PFSK-1 (cell line): ENCODE measurements at regions not wholly inside any gene's neighbourhood (a gene's known extent, or its start where the extent isn't known, plus 50 kb on each side); places are given as distances from the start of the nearest gene placed in this dataset.

Source experiments
- FOXP2 ChIP-seq: optimal IDR thresholded peaks from 2 replicates; pipeline ENCODE3; 2011; ENCODE audit warnings: borderline replicate concordance, control low read depth, inconsistent platforms; ENCODE audit not compliant: insufficient read depth; ENCODE audit errors: extremely low read length, extremely low read depth
- POLR2AphosphoS5 ChIP-seq: IDR thresholded peaks from 2 replicates; pipeline ENCODE4 v1.6.1; 2012; ENCODE audit warnings: low read depth, mild to moderate bottlenecking, control low read depth, low read length, moderate library complexity
- SIN3A ChIP-seq: IDR thresholded peaks from 2 replicates; pipeline ENCODE4 v1.6.1; 2012; ENCODE audit warnings: mild to moderate bottlenecking, low read length, moderate library complexity, borderline replicate concordance; ENCODE audit not compliant: insufficient read depth
- TAF1 ChIP-seq: IDR thresholded peaks from 2 replicates; pipeline ENCODE4 v1.6.1; 2012; ENCODE audit warnings: low read length, control low read depth, borderline replicate concordance; ENCODE audit not compliant: insufficient read depth
- TF ChIP-seq, protein P1 (sequence below), 2 experiments: IDR thresholded peaks; 2 replicates each; pipeline versions ENCODE4 v1.6.1 to v1.8.0; 2011 to 2012; ENCODE audit warnings: low read depth in 2 of 2, low read length in 2 of 2, control low read depth in 1 of 2, inconsistent platforms in 1 of 2, mild to moderate bottlenecking in 1 of 2, moderate library complexity in 1 of 2; ENCODE audit not compliant: insufficient read depth in 1 of 2

- TF ChIP-seq TAF1 (no peak), POLR2AphosphoS5 (no peak), SIN3A (no peak), FOXP2 (no peak)
- TF ChIP-seq, protein P1, sequence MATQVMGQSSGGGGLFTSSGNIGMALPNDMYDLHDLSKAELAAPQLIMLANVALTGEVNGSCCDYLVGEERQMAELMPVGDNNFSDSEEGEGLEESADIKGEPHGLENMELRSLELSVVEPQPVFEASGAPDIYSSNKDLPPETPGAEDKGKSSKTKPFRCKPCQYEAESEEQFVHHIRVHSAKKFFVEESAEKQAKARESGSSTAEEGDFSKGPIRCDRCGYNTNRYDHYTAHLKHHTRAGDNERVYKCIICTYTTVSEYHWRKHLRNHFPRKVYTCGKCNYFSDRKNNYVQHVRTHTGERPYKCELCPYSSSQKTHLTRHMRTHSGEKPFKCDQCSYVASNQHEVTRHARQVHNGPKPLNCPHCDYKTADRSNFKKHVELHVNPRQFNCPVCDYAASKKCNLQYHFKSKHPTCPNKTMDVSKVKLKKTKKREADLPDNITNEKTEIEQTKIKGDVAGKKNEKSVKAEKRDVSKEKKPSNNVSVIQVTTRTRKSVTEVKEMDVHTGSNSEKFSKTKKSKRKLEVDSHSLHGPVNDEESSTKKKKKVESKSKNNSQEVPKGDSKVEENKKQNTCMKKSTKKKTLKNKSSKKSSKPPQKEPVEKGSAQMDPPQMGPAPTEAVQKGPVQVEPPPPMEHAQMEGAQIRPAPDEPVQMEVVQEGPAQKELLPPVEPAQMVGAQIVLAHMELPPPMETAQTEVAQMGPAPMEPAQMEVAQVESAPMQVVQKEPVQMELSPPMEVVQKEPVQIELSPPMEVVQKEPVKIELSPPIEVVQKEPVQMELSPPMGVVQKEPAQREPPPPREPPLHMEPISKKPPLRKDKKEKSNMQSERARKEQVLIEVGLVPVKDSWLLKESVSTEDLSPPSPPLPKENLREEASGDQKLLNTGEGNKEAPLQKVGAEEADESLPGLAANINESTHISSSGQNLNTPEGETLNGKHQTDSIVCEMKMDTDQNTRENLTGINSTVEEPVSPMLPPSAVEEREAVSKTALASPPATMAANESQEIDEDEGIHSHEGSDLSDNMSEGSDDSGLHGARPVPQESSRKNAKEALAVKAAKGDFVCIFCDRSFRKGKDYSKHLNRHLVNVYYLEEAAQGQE (IDR thresholded peaks at IDR 0.05; ENCODE audit: insufficient read depth in 1 of 2, low read depth in 2 of 2, low read length in 2 of 2): no peak
Measured at GRCh38 chr1:185541871-185542301, 192.3 kb upstream of the HMCN1 start.
